Panc1 (cell line): ENCODE measurements at regions not wholly inside any gene's neighbourhood (a gene's known extent, or its start where the extent isn't known, plus 50 kb on each side); places are given as distances from the start of the nearest gene placed in this dataset.

ENCODE experiments used
- CTCF ChIP-seq: fragments of 450-650 bp; IDR thresholded peaks from 2 replicates; pipeline ENCODE4 v1.5.1; 2017; ENCODE audit warnings: mild to moderate bottlenecking
- REST ChIP-seq, 2 experiments: IDR thresholded peaks; 2 replicates each; pipeline ENCODE4 v1.6.1; 2011 to 2012; ENCODE audit warnings: low read depth in 2 of 2, control low read depth in 1 of 2, low read length in 1 of 2, mild to moderate bottlenecking in 1 of 2, moderate library complexity in 1 of 2; ENCODE audit not compliant: insufficient read depth in 1 of 2

- TF ChIP-seq CTCF (no peak), REST (IDR thresholded peaks at IDR 0.05; ENCODE audit: insufficient read depth in 1 of 2, low read depth in 2 of 2, low read length in 1 of 2) (no peak)
Observed at GRCh38 chr6:126945150-126945685, 173.3 kb upstream of the RSPO3 start.
